DND-41 (cell line): ENCODE measurements at regions not wholly inside any gene's neighbourhood (a gene's known extent, or its start where the extent isn't known, plus 50 kb on each side); places are given as distances from the start of the nearest gene placed in this dataset.

Experiments
- CTCF ChIP-seq: IDR thresholded peaks from 2 replicates; pipeline ENCODE4 v1.5.1; 2012; ENCODE audit warnings: borderline replicate concordance, low read length, moderate library complexity, mild to moderate bottlenecking; ENCODE audit not compliant: poor library complexity, severe bottlenecking; ENCODE audit errors: extremely low read depth
- EZH2 ChIP-seq: IDR thresholded peaks from 3 replicates; pipeline ENCODE4 v1.6.1; 2012; ENCODE audit warnings: borderline replicate concordance, low read depth, mild to moderate bottlenecking, moderate library complexity, low read length, inconsistent platforms; ENCODE audit not compliant: severe bottlenecking

- no peak for TF ChIP-seq CTCF
- TF ChIP-seq EZH2: no peak
These were observed 354.0 kb downstream of the SPRY2 start for GRCh38 chr13:79986890-79987289.
